GM12874 (cell line): ENCODE measurements at regions not wholly inside any gene's neighbourhood (a gene's known extent, or its start where the extent isn't known, plus 50 kb on each side); places are given as distances from the start of the nearest gene placed in this dataset.

Experiments
- TF ChIP-seq, protein P1 (sequence below): IDR thresholded peaks from 2 replicates; pipeline ENCODE4 v1.5.1; 2011; ENCODE audit warnings: low read depth, mild to moderate bottlenecking, control low read depth, low read length, moderate library complexity; ENCODE audit not compliant: insufficient read depth

DNA sequence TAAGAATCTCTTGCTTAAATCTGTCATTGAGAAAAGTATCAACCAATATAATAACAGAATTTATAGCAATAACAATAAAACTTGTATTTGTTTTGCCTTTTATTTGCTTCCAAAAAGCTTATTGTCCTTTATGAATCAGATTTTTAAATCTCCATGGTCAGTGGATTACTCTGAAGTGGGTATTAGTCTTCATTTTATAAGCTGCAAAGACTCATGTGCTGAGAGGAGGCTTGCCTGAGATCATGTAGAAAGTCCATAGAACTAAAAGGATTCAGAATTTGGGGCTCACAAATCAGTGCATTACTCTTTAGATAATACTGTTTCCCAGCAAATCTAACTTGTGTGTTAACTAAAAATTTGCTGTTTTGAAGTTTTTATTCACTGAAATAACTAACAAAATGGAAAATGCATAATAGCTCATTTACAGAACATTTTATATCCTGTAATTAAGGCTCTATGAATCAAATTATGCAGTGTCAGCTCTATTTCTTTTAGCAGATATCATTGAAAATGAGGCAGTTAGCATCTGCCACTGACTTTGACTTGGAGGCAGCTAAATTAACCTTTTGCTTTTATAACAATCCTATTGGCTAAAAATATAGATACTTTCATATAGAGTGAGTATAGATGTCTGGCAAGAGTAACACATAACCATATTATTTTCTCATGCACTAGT, 781.1 kb upstream of the CITED2 start:
- TF ChIP-seq, protein P1, sequence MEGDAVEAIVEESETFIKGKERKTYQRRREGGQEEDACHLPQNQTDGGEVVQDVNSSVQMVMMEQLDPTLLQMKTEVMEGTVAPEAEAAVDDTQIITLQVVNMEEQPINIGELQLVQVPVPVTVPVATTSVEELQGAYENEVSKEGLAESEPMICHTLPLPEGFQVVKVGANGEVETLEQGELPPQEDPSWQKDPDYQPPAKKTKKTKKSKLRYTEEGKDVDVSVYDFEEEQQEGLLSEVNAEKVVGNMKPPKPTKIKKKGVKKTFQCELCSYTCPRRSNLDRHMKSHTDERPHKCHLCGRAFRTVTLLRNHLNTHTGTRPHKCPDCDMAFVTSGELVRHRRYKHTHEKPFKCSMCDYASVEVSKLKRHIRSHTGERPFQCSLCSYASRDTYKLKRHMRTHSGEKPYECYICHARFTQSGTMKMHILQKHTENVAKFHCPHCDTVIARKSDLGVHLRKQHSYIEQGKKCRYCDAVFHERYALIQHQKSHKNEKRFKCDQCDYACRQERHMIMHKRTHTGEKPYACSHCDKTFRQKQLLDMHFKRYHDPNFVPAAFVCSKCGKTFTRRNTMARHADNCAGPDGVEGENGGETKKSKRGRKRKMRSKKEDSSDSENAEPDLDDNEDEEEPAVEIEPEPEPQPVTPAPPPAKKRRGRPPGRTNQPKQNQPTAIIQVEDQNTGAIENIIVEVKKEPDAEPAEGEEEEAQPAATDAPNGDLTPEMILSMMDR, result no peak

DNA sequence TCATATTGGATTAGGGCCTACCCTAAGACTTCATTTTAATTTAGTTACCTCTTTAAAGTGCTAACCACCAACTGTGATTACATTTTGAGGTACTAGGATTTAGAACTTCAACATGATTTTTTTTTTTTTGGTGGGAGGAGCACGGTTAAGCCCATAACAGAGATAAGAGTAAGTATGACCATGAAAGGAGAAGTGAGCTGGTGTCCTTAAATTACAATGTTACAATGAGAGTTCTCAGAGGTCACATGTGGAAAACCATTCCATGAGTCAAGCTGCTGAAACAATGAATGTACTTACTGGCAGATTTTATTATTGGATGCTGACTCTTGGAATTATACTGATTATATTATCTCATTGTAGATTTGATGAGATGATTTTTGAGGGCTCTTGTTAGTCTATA, 779.3 kb upstream of the CITED2 start:
- TF ChIP-seq, protein P1, result no peak

DNA sequence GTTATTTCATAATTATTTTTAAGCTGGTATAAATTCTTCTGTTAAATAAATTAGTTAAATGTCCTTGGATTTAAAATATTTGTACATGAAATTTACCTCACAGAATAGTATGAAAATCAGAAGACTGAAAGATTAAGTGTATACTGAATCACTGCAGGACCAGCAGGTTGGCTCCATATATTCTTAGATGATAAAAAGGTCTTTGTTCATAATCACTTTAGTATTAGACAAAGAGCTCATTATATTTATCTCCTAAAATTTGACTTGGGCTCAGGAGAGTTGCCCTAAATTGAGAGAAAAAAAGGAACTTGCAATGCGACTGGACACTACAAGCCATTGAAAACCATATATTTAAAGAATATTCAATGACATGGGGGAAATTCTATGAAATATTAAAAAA, 766.4 kb upstream of the CITED2 start:
- TF ChIP-seq, protein P1, result no peak

DNA sequence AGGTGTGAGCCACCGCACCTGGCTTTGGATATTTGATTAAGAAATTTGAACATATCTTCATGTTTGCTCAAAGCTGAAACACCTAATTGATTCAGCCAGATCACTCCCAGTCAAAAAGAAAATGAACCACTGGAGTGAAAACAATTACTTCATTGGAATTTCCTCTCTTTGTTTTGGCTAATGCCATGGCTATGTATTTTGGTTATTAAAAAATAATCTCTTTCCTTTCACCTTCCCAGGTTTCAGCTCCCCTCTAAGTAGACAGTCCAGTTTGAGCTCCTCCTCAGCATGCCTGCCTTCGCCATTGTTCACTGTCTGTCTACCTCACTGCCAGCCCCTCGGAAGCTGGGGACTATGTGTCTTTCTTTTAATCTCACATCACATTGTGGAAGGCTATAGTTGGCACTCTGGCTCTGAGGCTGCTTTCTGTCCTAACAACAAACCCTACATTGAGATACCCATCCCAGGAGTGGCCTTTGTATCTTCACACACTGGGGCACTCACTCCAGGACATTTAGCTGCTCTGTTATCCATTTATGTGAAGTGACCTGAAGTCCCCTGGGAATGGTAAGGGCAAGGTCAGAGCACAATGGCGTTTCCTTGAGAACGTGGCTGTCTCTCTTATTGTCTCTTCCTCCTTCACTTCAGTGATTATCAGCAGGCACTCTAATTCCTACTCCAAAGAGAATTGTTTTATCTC, 764.0 kb upstream of the CITED2 start:
- TF ChIP-seq, protein P1, result no peak

DNA sequence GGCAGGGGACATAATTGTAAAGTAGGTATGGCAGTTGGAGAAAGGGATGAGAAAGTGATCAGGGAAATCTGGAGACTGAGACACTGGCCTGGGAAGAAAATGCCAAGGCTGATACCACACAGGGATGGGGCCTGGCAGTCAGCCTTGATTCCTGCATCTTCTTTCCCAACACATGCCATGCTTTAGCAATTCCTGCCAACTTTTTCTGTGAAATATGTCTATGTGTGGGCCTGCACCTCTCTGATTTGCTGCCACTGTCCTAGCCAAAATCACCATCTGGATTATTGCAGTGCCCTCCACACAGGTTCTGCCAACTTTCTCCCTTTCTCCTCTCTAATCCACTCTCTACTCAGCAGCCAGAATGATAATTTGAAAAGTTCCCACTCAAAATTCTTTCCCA, 759.8 kb upstream of the CITED2 start:
- TF ChIP-seq, protein P1, result no peak

DNA sequence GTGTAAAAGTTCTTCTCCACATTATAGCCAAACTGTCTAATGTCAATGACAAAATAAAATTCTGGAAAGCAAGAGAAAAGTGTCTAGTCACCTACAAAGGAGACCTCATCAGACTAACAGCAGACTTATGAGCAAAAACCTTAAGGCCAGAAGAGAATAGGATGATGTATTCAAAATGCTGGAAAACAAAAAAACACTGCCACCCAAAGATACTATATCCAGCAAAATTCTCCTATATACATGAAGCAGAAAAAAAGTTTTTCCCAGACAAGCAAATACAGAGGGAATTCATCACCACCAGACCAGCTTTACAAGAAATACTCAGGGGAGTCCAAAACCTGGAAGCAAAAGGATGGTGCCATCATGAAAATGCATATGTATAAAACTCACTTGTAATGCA, 755.6 kb upstream of the CITED2 start:
- TF ChIP-seq, protein P1, result no peak

DNA sequence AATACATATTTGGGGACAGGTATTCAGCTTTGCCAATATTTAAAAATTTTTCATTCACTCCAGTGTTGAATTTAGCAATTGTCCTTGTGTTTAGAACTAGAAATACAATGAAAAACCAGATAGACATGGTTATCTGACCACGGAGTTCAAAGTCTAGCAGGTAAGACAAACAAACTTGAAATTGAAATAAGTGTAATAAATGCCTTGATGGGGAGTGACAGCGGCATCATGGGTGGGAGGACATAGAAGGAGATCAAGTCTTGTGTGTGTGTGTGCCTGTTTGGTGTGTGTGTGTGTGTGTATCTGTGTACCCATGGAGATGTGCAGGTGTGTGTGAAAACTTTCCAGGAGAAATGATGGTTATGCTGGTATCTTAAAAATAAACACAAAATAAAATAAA, 750.0 kb upstream of the CITED2 start:
- TF ChIP-seq, protein P1, result no peak
